ENCODE measurements at regions not wholly inside any gene's neighbourhood (a gene's known extent, or its start where the extent isn't known, plus 50 kb on each side); places are given as distances from the start of the nearest gene placed in this dataset.
A peak's percentile ranks its signal among the peaks of the same experiment; 100 is the strongest.

DNA sequence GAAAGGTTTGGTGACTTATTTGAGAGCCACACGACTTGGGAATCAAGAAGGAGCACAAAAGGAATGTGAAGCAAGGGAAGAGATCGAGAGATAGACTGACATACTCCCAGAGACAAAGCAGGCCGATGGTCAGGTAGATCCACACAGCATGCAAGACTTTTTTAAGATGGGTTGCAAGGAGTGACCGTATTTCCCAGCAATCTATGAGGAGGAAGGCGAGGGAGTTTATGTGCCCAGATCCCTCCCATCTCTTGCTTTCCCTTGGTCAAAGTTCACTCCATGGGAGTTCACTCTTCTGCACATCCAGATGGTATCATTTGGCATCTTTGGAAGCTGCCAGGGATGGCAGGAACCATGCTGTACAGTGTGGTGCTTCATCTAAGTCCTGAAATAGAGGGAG lies 148.9 kb downstream of the RMI1 start:
- DNase-seq (ENCODE audit: low spot score), result no peak

GRCh38 chr9:84136119-84136868 lies 155.7 kb downstream of the RMI1 start:
- DNase-seq (ENCODE audit: low spot score), result no peak

DNA sequence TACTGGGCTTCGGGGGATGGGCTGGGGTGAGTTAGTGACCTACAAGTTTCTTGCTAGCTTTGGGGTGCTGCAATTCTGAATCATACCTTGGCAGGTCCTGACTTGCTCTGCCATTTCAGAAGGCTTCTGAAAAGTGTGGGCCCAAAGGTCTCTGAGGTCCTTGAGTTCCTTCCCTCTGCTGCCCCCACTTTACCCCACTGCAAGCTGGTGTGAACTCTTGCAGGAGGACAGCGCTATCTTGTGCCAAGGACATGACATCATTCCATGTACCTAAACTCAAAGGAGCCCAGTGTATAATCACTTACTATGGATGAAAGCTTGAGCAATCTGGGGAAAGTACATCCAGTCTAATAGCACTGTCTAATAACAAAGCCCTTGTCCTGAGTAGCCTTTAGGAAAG lies 157.4 kb downstream of the RMI1 start:
- no peak for DNase-seq (ENCODE audit: low spot score)

GRCh38 chr9:84138541-84138940 lies 157.9 kb downstream of the RMI1 start:
- no peak for DNase-seq (ENCODE audit: low spot score)

GRCh38 chr9:84139296-84140070 lies 158.9 kb downstream of the RMI1 start:
- DNase-seq (ENCODE audit: low spot score), result peak; percentile 57

- peak; percentile 15 for DNase-seq (ENCODE audit: low spot score)
These were observed 160.0 kb downstream of the RMI1 start for GRCh38 chr9:84140535-84141101.

DNA sequence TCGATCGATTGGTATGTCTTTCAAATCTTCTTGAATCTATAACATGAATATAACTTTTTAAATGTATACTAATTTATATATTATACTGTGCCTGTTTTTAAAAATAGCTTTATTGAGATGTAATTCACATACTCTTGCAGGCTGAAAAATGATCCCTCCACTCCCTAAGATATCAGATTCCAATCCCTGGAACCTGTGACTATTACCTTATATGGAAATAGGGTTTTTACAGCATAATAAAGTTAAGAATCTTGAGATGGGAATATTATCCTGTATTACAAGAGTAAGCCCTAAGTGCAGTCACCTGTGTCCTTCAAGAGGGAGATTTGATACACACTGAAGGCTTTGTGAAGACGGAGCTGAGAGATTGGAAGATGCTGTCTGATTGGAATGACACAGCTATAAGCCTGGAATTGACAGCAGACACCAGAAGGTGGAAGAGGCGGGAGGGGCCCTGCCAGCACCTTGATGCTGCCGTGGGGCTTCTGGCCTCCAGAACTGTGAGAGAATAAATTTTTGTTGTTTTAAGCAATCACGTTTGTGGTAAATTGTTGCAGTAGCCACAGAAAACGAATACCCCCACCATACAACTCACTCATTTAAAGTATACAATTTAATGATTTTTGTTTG lies 161.3 kb downstream of the RMI1 start:
- no peak for DNase-seq (ENCODE audit: low spot score)

GRCh38 chr9:84145031-84145430 lies 164.4 kb downstream of the RMI1 start:
- DNase-seq (ENCODE audit: low spot score), result no peak

DNA sequence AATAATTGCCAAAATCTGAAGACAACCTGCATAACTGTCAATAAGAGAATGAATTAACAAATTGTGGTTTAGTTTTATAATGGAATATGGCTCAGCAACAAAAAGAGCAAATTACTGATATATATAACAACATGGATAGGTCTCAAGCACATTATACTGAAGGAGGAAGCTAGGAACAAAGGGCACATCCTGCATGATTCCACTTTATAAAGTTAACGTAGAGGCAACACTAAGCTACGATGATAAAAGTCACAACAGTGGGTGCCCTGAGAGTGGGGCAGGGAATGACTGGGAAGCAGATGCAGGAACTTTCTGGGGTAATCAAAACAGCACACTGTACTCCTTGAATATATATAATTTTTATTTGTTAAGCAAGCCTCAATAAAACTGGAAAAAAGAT lies 165.2 kb downstream of the RMI1 start:
- DNase-seq (ENCODE audit: low spot score), result no peak

- DNase-seq (ENCODE audit: low spot score), result no peak
These were observed 166.5 kb downstream of the RMI1 start for GRCh38 chr9:84146893-84147710.

DNA sequence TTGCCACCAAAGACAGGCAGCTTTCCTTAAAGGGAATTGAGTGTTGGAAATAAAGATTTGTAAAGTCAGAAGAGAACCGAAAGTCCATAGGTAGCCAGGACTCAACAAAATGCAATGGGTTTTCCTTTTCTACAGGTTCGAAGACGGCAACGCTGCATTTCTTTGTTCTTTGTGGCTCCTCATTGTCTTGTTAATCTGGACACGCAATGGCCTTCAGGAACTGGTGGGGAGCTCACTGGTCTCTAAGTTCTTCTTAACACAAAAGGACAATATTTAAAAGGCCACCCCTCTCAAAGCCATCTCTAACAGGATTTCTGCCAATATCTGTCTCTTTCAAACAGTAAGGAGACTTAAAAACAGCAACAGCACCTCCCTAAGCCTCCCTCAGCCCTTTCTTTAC lies 170.6 kb downstream of the RMI1 start:
- no peak for DNase-seq (ENCODE audit: low spot score)

GRCh38 chr9:84151640-84152039 lies 171.0 kb downstream of the RMI1 start:
- no peak for DNase-seq (ENCODE audit: low spot score)

DNA sequence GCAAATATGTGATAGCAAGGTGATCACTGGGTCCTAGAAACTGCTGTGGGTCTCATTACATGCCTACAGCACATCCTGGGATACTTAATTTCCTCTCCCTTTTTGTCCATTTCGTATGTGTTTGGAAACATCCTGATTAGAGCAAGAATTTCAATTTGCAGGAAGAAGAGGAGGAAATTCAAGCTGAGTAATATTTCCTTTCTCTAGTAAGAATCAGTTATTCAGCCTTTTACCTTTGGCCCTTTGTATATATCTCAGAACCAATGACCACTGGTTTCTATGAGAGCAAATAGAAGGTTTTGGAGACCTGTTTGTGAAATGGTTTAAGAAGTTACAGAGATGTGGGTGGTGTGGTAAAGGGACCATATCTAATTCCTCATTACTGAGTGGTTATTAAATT lies 171.6 kb downstream of the RMI1 start:
- no peak for DNase-seq (ENCODE audit: low spot score)

GRCh38 chr9:84153885-84154284 lies 173.3 kb downstream of the RMI1 start:
- no peak for DNase-seq (ENCODE audit: low spot score)

DNA sequence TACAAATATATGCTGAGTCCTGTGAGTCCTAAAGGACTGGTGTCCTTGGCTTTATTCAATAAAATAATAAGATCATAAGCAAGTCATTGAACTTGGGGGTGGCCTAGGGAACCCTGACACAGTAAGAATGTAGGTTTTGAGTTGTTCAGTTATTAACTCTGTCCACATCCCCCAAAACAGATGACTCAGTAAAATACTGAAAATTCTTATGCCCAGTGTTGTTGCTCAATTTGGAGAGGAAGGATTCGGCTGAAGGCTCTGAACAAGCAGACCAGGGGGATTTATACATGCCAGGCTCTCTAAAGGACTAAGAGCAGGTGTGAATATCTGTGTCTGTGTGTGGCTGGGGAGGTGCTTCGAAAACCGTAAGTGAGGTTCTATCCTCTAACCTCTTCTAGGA lies 173.7 kb downstream of the RMI1 start:
- no peak for DNase-seq (ENCODE audit: low spot score)

- DNase-seq (ENCODE audit: low spot score), result no peak
These were observed 177.4 kb downstream of the SLC28A3 start for GRCh38 chr9:84163052-84163650.

DNA sequence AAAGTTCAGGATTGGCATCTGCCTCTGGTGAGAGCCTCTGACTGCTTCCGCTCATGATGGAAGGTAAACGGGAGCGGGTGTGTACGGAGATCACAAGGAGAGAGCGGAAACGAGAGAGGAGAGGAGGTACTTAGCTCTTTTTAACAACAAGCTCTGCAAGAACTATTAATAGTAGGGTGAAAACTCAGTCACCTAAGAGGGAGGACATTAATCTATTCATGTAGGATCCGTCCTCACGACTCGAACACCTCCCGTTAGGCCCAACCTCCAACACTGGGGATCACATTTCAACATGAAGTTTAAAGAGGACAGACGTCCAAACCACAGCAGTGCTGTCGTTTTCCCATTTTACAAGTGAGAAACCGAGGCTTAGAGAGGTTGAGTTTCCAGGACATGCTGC lies 173.7 kb downstream of the SLC28A3 start:
- DNase-seq (ENCODE audit: low spot score), result no peak

GRCh38 chr9:84169240-84169639 lies 171.3 kb downstream of the SLC28A3 start:
- DNase-seq (ENCODE audit: low spot score), result no peak

- no peak for DNase-seq (ENCODE audit: low spot score)
These were observed 169.9 kb downstream of the SLC28A3 start for GRCh38 chr9:84170521-84171141.

- no peak for DNase-seq (ENCODE audit: low spot score)
These were observed 166.6 kb downstream of the SLC28A3 start for GRCh38 chr9:84173961-84174360.

DNA sequence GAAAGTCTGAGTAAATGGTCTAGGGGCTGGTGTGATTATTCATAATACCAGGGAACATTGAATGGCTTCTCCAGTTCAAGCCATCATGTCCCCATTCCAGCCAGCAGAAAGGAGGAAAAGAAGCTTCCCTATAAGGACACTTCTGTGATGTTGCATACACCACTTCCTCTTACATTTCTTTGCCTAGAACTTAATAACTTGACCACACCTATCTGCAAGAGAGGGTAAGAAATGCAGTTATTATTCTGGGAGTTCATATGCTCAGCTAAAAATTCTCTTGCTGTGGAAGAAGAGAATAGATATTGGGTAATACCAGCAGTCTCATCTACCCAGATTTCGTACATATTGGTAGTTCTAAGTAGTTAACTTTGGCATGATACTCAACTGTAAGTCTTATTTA lies 166.1 kb downstream of the SLC28A3 start:
- no peak for DNase-seq (ENCODE audit: low spot score)

Data from putamen (tissue), 1 donor.